H1 (cell line): ENCODE measurements at regions not wholly inside any gene's neighbourhood (a gene's known extent, or its start where the extent isn't known, plus 50 kb on each side); places are given as distances from the start of the nearest gene placed in this dataset.

Experiments used
- ATF3 ChIP-seq: IDR thresholded peaks from 2 replicates; pipeline ENCODE4 v1.6.1; 2011; ENCODE audit warnings: low read depth, mild to moderate bottlenecking, low read length; ENCODE audit not compliant: insufficient read depth
- CEBPB ChIP-seq: IDR thresholded peaks from 2 replicates; pipeline ENCODE4 v1.6.1; 2012; ENCODE audit warnings: low read depth, low read length
- CHD1 ChIP-seq: IDR thresholded peaks from 2 replicates; pipeline ENCODE4 v1.6.1; 2012; ENCODE audit warnings: low read depth, low read length, improper control_type of control experiment
- CTCF ChIP-seq, 3 experiments: IDR thresholded peaks; 1 replicate in 2 of 3; 2 replicates in 1 of 3; pipeline versions ENCODE4 v1.5.1 to v1.6.1; 2011; ENCODE audit warnings: low read length in 3 of 3, mild to moderate bottlenecking in 3 of 3, inconsistent platforms in 2 of 3, low read depth in 1 of 3, moderate library complexity in 1 of 3; ENCODE audit not compliant: insufficient read depth in 1 of 3; ENCODE audit errors: control extremely low read depth in 1 of 3
- EP300 ChIP-seq, 2 experiments: IDR thresholded peaks; 1 replicate in 1 of 2; 2 replicates in 1 of 2; pipeline ENCODE4 v1.6.1; 2011 to 2012; ENCODE audit warnings: low read depth in 2 of 2, low read length in 2 of 2, mild to moderate bottlenecking in 2 of 2, borderline replicate concordance in 1 of 2, inconsistent platforms in 1 of 2, moderate library complexity in 1 of 2
- EZH2 ChIP-seq: fragments of 200-600 bp; sonication (generic); IDR thresholded peaks from 2 replicates; pipeline ENCODE4 v1.7.1; 2012; ENCODE audit warnings: low read depth, mild to moderate bottlenecking, moderate library complexity, low read length, inconsistent platforms; ENCODE audit not compliant: severe bottlenecking
- JUN ChIP-seq: IDR thresholded peaks from 2 replicates; pipeline ENCODE4 v1.6.1; 2011; ENCODE audit warnings: low read depth, mild to moderate bottlenecking, improper control_type of control experiment, low read length
- RXRA ChIP-seq: IDR thresholded peaks from 2 replicates; pipeline ENCODE4 v1.6.1; 2011; ENCODE audit warnings: low read depth, mild to moderate bottlenecking, low read length, moderate library complexity; ENCODE audit not compliant: insufficient read depth
- SP4 ChIP-seq: IDR thresholded peaks from 2 replicates; pipeline ENCODE4 v1.6.1; 2012; ENCODE audit warnings: low read length, inconsistent platforms

DNA sequence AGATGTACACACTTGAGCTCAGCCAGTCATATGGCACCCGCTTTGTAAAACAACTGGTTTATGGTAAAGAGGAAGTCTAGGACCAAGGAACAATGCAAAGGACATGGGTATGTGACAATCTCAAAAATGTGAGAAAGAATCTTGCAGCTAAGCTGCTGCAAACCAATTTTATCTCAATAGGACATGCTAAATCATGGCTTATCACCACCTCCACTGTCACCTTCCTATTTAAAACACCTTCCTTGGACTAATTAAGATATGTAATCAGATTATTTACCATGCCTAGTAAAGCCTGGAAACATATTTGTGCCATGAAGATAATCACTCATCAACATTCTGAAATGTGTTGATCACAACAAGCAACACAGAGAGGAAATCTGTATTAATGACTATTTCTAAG lies 622.7 kb downstream of the CDH11 start:
- no peak for TF ChIP-seq EZH2
- no peak for TF ChIP-seq JUN
- no peak for TF ChIP-seq CTCF (IDR thresholded peaks at IDR 0.05; ENCODE audit: control extremely low read depth in 1 of 3, insufficient read depth in 1 of 3, low read depth in 1 of 3, low read length in 3 of 3)
- no peak for TF ChIP-seq EP300 (IDR thresholded peaks at IDR 0.05; ENCODE audit: borderline replicate concordance in 1 of 2, low read depth in 2 of 2, low read length in 2 of 2)
- TF ChIP-seq RXRA: no peak
- no peak for TF ChIP-seq CEBPB
- TF ChIP-seq SP4: no peak
- TF ChIP-seq ATF3: no peak
- no peak for TF ChIP-seq CHD1
